GM12878 (cell line): ENCODE measurements at regions not wholly inside any gene's neighbourhood (a gene's known extent, or its start where the extent isn't known, plus 50 kb on each side); places are given as distances from the start of the nearest gene placed in this dataset.

Source experiments
- POLR2A ChIP-seq: IDR thresholded peaks from 2 replicates; pipeline ENCODE4 v1.6.1; 2011; ENCODE audit warnings: low read depth, mild to moderate bottlenecking, low read length
- RAD21 ChIP-seq: IDR thresholded peaks from 2 replicates; pipeline ENCODE4 v1.6.1; 2011; ENCODE audit warnings: mild to moderate bottlenecking, low read depth, low read length, moderate library complexity; ENCODE audit not compliant: insufficient read depth
- RB1 ChIP-seq: fragments of 450-650 bp; formaldehyde crosslinking; IDR thresholded peaks from 2 replicates; pipeline ENCODE4 v1.6.1; 2017; ENCODE audit warnings: mild to moderate bottlenecking, borderline replicate concordance
- TF ChIP-seq, protein P1 (sequence below), 3 experiments: IDR thresholded peaks in 2 of 3; conservative IDR thresholded peaks in 1 of 3; 2 replicates each; pipeline ENCODE4 v1.5.1; 2011; ENCODE audit warnings: low read depth in 3 of 3, low read length in 3 of 3, mild to moderate bottlenecking in 3 of 3, control low read depth in 2 of 3, moderate library complexity in 2 of 3, inconsistent platforms in 1 of 3, mixed read lengths in 1 of 3; ENCODE audit not compliant: control insufficient read depth in 2 of 3, insufficient read depth in 1 of 3; ENCODE audit errors: extremely low read depth in 1 of 3

DNA sequence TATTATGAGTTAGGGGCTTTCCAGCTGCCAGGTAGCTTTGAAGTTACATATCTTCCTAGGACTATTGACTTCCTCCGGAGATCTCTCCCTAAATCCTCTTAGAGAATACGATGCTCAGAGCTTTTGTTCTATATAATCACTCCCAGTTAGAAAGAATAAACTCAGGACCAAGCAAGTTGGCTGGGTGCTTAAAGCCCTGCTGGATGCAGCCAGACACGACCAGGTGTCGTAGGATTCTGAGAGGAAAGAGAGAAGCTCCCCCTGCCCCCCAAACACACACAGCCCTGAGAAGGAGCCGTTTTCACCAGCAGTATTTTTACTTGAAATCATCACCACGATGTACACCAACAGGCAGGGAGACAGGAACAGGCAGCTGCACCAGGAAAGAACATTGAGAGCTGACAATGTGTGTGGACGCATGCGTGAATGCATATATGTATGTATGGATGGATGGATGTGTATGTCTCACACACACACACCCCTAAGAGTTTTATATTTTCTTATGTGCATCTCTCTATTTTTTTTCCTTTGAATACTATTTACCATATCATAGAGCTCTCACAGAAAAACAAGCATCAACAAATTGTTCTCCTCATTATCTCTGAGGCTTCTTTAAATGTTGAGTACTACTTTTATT, 382.6 kb downstream of the EPHA4 start:
- TF ChIP-seq POLR2A (no peak), RAD21 (no peak), RB1 (no peak)
- TF ChIP-seq, protein P1, sequence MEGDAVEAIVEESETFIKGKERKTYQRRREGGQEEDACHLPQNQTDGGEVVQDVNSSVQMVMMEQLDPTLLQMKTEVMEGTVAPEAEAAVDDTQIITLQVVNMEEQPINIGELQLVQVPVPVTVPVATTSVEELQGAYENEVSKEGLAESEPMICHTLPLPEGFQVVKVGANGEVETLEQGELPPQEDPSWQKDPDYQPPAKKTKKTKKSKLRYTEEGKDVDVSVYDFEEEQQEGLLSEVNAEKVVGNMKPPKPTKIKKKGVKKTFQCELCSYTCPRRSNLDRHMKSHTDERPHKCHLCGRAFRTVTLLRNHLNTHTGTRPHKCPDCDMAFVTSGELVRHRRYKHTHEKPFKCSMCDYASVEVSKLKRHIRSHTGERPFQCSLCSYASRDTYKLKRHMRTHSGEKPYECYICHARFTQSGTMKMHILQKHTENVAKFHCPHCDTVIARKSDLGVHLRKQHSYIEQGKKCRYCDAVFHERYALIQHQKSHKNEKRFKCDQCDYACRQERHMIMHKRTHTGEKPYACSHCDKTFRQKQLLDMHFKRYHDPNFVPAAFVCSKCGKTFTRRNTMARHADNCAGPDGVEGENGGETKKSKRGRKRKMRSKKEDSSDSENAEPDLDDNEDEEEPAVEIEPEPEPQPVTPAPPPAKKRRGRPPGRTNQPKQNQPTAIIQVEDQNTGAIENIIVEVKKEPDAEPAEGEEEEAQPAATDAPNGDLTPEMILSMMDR (IDR thresholded peaks at IDR 0.05 in 2 of 3, conservative IDR thresholded peaks at IDR 0.05 in 1 of 3; ENCODE audit: control insufficient read depth in 2 of 3, extremely low read depth in 1 of 3, insufficient read depth in 1 of 3, low read depth in 3 of 3, low read length in 3 of 3), result no peak
